NCI-H1417 (cell line): ENCODE measurements at regions not wholly inside any gene's neighbourhood (a gene's known extent, or its start where the extent isn't known, plus 50 kb on each side); places are given as distances from the start of the nearest gene placed in this dataset.
"Not testable (repeated sequence)": the region's sequence is repeated elsewhere in the genome, so short reads cannot be mapped to it uniquely, and the experiment has no call there.

Experiments
- DNase-seq, 3 experiments: peaks; one replicate each; lab custom pipeline; 2025; lab: John Stamatoyannopoulos, UW

GRCh38 chr2:239727182-239727775, 297.9 kb downstream of the NDUFA10 start:
- DNase-seq = peak in 2 of 3 experiments; percentile 72 to 80

GRCh38 chr2:239726631-239727181, 298.4 kb downstream of the NDUFA10 start:
- no peak for DNase-seq

- no peak for DNase-seq
Measured at GRCh38 chr2:239726091-239726591, 299.0 kb downstream of the NDUFA10 start.

DNA sequence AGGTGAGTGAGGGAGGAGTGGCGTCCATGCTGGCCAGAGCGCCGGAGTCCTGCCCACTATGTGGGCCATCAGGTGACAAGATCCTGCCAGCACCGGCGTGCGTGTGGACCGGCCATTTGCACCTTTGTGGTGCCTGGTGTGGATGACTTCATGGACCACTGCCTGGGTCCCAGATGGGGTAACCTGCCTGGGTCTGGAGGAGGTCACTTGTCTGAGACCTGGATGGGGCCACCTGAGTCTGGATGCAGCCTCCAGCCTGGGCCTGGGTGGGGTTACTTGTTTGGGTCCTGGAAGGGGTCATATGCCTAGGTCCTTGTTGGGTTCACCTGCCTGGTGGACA, 299.6 kb downstream of the NDUFA10 start:
- no peak for DNase-seq

DNA sequence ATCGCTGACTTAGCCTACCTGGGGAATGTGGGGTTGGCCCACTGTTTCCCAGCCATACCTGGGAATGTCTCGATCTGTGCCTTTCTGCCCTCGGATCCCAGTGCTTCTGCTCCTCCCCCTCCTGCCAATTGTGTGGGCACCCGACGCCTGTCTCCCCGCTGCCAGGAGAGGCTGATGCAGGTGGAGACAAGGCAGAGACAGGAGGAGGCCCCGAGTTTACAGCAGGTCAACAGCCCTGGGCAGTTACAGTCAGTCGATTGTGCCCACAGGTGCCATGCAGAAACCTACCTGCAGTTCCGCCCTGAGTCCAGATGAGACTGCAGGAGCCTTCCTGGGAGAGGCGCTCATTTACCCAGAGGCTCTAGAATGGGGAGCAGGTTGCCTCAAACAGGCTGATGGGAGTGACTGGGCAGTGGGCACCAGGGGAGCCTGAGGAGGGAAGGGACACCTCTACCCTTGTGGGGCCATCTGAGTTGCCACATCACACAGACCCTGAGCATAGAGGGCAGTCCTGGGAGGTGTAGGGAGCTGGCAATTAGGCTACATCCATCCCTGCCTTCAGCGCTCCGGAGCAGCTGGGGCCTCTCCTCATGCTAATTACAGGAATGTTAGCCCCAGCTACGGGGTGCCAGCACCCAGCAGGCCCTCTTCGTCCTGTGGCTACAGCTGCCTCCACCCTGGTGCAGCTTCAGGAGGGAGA, 300.1 kb downstream of the NDUFA10 start:
- peak in 2 of 3 experiments; percentile 62 to 80 for DNase-seq

DNA sequence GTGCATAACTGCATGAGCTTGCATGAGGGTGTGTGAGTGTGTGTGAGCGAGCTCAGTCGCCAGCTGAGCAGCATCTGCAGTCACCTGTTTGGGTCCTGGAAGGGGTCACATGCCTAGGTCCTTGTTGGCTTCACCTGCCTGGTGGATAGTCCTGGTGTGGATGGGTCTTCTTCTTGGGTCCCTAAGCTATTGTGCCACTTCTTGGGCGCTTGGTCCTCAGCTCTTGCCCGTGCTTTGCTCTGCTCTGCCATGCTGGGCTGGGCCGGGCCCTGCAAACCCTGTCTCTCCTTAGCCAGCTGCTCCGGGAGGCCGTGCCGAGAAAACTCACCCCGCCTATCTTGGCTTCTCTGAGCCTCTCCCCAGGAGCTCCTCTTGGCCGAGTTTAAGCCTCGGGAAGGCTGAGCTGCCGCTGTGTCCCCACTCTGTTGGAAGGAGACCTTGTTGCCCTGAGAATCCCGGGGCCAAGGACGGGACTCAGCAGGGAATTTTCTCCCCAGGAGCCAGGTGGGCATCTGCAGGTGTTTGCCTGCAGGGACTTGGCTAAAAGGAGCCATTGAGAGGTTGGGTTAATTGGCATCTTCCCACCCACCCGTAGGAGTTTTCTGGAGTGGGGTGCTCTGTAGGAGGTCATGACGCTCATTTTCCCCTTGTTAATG, 300.8 kb downstream of the NDUFA10 start:
- DNase-seq = peak in 2 of 3 experiments; percentile 64 to 80

DNA sequence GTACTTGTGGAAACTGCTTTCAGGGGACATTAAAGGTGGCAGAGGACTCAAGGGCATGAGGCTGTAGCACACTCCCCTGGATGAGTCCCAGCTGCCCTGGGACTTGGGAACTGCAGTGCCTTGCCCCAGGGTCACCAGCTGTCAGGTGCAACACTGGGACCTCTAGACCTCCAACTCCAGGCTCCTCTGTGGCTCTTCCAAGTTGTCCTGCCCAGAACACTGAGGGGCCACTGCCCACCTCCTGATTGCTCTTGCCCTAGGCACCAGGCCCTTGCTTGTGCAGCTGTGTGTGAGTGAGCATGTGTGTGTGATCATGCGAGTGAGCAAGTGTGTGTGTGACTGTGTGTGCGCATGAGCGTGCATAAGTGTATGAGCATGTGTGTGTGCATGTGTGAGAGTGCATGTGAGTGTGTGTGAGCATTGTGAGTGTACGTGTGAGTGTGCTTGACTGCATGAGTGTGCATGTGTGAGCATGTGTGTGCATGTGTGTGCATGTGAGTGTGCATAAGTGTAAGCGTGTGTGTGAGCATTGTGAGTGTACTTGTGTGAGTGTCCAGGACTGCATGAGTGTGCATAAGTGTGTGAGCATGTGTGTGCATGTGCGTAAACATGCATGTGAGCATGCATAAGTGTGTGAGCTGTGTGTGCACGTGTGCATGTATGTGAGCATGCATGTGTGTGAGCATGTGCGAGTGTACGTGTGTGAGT, 301.5 kb downstream of the NDUFA10 start:
- DNase-seq = no peak

DNA sequence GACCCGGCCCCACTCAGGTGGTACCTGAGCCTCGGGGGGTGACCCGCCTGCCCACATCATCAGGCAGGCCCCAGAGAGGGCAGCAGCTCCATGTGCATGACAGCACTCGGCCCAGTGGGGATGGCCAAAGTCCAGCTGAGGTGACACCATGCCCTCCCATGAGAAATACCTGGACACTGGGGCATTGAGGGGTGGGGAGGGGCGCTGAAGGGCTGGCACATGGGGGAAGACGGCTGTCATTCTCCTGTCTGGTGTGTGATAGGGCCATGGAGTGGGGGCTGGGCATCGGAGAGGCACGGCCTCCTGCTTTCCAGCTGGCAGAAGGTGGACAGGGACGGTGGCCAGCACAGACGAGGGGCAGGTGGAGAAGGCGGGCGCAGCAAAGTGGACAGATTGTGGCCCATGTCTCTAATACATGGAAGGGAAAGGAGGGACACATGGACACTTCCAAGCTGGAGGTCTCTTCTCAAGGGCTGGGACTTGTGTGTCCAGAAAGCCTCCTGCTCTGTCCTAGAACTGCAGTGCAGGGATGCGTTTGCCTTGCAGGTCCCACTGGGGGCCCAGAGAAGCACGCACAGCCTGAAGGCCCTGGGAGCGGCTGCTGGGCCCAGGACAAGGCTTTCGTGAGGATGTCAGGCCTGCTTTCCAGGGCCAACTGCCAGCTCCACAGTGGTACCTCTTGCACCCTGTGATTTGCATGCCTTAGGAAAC, 302.2 kb downstream of the NDUFA10 start:
- DNase-seq = no peak

- DNase-seq = no peak
Measured at GRCh38 chr2:239721991-239722759, 303.0 kb downstream of the NDUFA10 start.

GRCh38 chr2:239721531-239721930, 303.6 kb downstream of the NDUFA10 start:
- no peak for DNase-seq

DNA sequence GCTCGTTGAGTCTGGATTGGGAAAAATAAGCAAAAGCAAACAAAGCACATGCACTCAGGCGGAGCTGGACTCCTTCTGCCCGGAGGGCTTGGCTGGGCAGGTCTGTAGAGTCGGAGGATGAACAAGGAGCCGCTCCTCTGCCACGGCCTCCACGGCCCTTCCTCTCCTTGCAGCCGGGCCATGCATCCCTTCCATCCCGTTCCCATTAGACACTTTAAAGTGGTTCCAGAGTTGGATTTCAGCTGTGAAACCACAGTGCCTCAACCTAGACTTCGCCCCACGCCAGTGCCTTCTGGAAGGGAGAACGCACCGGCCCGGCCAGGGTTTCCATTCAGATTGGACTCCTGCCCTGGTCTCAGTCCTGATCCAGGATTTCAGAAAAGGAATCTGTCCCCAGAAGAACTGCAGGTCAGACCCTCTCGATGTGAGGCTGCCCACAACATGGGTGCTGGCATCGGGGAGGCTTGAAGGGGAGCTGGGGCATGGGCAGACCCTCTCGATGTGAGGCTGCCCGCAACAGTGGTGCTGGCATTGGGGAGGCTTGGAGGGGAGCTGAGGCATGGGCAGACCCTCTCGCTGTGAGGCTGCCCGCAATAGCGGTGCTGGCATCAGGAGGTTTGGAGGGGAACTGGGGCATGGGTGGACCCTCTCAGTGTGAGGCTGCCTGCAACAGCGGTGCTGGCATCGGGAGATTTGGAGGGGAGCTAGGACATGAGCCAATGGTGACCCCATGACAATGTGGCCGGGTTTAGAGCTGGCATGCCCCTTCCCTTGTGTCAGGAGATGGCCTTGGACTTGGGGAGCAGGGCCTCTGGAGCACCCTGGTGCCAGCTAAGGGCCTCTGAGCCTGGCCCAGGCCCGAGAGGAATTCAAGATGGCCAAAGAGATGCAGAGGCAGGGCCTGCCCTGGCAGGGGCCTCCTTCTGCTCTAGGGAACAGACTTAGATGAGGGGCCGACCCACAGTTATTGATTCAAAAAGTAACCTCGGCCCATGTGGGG, 304.5 kb downstream of the NDUFA10 start:
- DNase-seq = no peak

GRCh38 chr2:239719791-239720360, 305.3 kb downstream of the NDUFA10 start:
- no peak for DNase-seq

GRCh38 chr2:239718991-239719390, 306.2 kb downstream of the NDUFA10 start:
- DNase-seq = not testable (repeated sequence)

DNA sequence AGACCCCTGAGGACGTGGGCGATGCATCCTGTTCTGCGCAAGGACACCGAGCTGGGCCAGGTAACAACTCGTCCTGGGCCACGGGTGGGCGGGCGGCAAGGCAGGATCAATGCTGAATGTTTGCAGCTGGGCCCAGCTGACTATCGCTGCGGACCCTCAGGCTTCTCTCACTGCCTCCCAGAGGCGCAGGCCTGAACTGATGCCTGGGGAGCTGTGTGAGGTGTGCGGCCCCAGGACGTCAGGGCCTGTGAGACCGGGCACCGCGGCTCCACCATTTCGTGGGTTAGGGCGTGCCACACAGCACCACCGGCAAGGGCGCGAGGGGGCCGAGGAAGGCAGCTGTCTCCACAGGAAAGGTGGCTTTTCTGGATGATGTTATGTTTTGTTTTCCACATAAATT, 307.4 kb downstream of the NDUFA10 start:
- DNase-seq = no peak

GRCh38 chr2:239717319-239717675, 307.8 kb downstream of the NDUFA10 start:
- no peak for DNase-seq

DNA sequence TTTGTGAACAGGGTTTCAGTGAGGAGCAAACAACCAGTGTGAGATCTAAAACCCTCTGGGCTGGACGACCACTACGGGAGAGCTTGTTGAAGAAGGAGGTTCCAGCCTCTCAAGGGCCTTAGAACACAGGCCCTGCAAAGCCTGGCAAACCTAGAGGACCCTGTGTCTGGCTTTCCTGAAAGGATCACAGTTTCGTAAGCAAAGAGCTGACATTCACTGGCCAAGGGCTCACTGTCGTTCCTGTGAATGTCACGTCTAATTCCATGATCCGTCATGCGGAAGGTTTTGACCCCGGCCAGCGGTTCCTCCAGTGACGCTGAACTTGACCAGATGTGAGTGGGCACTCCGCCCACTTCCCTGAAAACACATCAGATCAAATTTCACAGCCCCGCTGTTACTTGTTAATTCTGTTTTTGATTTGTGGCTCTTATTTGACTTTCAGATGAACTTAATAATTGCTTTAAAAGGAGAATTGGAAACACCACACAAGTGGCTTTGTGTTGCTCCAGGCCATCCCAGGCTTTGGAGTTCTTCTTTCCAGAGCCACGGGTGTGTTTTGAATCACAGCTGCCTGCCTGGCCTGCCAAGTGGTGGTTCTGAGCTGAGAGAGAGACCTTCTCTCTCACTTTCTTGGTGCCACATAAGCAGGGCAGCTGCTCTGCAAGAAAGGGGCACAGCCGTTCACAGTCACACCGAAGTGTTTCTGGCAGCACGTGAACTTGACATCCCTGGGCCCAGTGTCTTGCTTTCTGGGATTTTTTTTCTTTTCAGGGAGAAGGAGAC, 308.4 kb downstream of the NDUFA10 start:
- peak in 1 of 3 experiments; percentile 46 for DNase-seq

DNA sequence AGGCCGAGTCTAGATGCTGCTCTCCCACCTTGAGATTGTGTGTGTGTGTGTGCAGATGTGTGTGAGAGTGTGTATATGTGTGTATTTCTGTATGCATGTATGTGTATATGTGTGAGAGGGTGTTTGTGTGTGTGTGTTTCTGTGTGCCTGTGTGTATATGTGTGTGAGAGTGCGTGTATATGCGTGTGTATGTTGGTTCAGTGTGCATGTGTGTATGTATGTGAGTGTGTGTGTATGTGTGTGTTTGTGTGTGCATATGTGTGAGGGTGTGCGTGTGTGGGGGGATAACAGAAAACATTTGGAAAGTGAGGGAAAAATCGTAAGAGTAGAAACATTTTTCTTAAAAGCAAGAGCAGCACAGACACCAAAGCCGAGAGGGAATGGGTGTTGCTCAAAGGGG, 309.1 kb downstream of the NDUFA10 start:
- DNase-seq = no peak

DNA sequence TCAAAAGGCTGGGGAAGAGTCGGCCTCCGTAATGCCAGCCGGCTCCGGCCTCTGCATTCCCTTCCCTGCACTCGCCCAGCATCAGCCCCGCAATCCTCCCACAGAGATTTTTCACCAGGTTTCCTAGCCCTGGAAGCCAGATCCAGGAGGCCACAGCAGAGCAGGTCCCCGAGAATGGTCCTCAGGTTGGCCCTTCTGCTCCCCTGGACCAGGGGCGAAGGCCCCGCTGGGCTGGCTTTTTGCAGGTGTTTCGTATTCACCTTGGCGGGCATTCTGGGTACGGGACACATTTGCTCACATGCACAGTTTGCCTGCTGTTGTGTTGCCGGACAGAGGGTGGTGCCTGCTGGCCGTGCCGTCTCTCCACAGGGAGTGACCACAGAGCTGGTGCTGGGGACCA, 309.5 kb downstream of the NDUFA10 start:
- DNase-seq = no peak
